ENCODE measurements at regions not wholly inside any gene's neighbourhood (a gene's known extent, or its start where the extent isn't known, plus 50 kb on each side); places are given as distances from the start of the nearest gene placed in this dataset.
"Not testable (repeated sequence)": the region's sequence is repeated elsewhere in the genome, so short reads cannot be mapped to it uniquely, and the experiment has no call there.

DNA sequence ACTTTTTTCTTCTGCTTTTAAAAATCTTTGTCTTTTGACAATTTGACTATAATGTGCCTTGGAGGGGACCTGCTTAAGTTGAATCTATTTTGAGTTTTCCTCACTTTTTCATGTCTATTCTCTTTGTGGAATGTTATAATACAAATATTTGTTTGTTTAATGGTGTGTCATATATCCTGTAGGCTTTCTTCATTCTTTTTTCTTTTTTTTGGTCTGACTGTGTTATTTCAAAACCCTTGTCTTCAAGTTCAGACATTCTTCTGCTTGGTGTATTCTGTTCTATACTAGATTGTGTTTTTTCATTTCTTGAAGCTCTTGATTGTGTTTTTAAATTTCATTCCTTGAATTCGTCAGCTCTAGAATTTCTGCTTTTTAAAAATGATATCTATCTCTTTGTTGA is 228.2 kb downstream of the STK31 start:
- no peak for DNase-seq (ENCODE audit: low read depth in 2 of 2)

DNA sequence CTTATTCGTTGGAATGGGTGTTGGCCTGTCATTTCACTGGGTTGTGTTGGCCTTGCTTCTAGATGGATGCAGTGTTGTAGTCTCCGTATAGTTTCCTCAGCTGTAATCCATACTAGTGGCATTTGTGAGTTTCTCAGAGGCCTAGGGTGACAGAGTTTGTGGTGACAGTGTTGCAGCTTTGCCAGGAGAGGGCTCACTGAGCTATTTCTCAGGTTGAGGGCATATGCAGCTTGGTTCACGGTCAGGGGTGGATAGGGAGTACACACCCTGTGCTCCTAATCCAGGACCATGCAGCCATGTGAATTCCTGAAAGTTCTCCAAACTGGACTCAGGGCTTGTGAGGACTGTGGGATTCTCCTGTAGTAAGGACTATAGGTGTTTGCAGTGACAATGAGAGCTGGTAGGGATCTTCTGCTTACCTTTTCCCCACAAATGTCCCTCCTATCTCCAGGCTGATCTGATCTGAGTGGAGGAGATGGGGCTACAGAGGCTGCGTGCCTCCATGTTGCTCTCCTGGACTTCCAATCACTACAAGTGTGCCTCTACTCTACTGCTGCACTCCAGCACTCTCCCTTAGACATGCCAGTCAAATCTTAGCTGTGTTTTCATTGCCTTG is 229.0 kb downstream of the STK31 start:
- DNase-seq (ENCODE audit: low read depth in 2 of 2) = no peak

DNA sequence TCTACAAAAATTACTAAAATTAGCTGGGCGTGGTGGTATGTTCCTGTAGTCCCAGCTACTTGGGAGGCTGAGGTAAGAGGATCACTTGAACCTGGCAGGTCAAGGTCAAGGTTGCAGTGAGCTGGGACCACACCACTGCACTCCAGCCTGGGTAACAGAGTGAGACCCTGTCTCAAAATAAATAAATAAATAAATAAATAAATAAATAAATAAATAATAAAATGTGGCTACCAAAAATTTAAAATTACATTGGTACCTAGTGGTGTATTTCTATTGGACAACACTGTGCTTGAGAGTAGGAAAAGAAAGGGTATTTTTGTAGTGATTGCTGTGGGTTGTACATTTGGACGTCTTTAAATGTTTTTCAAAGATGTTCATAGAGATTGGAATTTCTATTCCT is 229.7 kb downstream of the STK31 start:
- DNase-seq (ENCODE audit: low read depth in 2 of 2) = not testable (repeated sequence)

DNA sequence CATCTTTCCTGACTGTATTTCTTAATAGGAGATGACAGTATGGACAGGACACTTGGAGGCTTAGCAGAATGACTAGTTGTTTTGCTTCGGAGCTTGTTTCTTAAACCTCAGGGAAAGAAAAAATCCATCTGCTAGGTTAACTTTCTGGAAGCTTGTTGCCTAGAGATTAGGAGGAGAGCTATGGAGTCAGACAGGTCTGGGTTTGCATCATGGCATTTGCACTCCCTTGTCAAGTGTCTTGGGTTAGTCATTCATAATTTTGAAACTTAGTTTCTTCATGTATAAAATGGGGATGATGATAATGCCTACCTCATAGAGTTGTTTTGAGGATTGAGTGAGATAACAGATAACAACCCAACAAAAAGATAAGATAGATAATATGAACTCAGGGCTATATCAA is 231.5 kb downstream of the STK31 start:
- no peak for DNase-seq (ENCODE audit: low read depth in 2 of 2)

DNA sequence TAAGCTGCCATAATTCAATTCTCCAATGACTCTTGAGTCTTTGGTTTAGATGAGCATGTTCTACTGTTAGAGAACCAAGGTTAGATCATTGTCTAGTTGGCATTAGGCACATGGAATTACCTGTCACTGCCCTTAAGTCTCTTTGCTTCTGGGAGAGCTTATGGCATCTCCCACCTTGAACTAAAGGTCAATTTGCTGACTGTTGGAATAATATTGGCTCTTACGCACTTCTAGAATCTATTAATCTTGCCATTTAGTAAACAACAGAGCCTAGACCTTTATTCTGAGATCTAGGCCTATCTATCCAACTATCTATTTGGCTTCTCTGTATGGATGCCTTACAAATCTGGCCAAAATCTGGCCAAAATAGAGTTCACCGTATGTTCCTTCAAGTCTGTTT is 232.0 kb downstream of the STK31 start:
- DNase-seq (ENCODE audit: low read depth in 2 of 2) = no peak

DNA sequence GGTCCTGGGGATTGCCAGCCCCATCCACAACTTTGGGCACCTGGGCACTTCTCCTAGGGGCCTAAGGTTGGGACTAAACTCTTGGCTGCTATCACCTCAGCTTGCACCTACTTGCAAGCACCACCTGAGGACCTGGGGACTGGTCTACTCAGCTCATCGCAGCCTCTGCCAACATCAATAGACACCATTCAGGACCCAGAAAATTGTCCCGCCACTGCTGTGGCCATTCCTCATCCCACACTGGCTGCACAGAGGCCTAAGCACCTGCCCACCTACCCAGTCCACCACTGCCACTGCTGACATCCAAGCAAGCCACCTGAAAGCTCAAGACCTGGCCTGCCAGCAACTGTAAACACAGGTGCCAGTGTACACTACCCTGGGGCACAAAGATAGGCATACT is 234.1 kb downstream of the STK31 start:
- DNase-seq (ENCODE audit: low read depth in 2 of 2) = no peak

DNA sequence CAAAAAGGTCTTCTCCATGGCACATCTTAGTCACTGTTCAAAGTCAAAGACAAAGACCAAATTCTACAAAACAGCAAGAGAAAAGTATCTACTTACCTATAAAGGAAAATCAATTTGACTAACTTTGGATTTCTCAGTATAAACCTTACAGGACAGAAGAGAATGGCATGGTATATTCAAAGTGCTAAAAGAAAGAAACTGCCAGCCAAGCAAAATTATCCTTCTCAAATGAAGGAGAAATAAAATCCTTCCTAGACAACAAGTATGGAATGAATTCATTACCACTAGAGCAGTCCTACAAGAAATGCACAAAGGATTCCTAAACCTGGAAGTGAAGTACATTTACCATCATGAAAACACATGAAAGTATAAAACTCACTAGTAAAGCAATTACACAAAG is 235.5 kb downstream of the STK31 start:
- DNase-seq (ENCODE audit: low read depth in 2 of 2) = no peak

DNA sequence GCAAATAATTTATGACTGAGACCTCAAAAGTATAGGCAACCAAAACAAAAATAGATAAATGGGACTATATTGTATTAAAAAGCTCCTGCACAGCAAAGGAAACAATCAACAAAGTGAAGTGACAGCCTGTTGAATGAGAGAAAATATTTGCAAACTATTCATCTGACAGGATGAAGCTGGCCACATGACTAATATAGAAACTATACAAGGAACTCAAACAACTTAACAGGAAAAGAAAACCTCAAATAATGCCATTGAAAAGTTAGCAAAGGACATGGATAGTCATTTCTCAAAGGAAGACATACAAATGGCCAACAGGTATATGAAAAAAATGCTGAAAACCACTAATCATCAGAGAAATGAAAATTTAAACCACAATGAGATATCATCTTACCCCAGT is 245.1 kb downstream of the STK31 start:
- no peak for DNase-seq (ENCODE audit: low read depth in 2 of 2)

DNA sequence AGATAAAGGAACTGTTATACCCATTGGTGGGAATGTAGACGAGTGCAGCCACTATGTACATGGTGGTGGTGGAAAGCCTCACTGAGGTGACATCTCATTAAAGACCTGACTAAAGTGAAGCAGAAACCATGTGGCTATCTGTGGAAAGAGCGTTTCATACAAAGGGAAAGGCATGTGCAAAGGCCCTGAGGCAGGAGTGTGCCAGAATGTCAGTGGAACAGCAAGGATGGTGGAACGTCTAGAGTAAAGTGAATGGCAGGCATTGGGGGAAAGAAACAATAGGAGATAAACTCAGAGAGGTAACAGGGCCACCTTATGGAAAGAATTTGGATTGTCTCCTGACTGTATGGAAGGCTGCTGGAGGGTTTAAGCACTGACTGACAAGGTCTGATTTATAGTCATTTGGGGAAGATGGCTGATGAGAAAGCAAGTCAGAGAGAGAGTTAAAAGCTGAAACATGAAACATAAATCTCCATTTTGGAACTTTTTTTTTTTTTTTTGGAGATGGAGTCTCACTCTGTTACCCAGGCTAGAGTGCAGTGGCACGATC is 245.7 kb downstream of the STK31 start:
- DNase-seq (ENCODE audit: low read depth in 2 of 2) = no peak

DNA sequence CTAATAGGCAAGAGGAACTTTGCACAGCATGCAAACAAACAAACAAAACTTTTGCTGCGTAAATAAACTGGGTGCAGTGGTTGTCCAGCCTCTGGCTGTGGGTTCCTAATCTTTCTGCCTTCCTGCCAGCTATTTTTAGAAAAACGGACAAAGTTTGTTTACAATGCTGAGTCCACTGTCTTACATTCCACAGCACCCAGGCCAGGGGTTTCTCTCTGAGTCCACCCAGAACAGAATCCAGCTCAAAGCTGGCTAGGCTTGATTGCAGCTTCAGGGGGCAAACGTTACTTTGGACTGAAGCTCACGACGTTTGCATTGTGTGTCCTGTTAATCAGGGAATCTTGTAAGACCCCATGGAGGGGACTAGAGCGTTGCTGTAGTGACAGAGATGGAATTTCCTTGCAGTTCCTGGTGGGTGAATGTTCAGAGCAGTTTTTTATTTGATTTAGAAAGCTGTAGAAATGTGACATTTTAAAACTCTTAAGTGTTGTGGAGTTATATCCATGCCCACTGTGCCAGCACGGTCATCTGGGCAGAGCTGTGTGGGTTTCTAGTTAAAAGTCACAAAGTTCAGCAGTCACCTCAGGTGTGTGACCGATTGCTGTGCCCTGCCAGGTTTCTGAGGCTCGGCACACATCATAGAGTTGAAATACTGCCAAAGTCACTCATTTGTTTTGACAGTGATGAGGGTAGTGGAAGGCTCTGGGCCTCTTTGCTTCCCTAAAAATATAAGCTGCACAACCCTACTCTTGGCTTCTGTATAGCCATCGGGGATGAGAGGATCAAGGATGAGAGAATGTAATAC is 247.0 kb downstream of the STK31 start:
- no peak for DNase-seq (ENCODE audit: low read depth in 2 of 2)

DNA sequence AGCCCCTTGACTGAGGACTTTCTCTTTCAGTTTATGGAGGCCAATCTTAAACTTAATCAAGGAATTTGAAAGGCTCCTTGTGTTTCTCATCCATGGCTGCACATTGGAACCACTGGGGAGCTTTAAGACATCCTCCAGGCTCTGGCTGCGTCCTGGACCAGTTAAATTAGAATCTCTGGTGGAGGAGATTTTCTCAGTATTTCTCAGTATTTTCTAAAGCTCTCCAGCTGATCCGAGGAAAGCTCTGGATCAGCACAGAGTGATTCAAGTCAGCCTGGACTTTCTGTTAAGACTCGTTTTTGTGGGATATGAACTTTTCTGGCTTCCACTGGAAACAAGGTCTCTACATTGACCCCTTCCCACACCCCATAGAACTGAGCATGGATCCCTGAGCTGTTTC is 249.8 kb downstream of the STK31 start:
- no peak for DNase-seq (ENCODE audit: low read depth in 2 of 2)

DNA sequence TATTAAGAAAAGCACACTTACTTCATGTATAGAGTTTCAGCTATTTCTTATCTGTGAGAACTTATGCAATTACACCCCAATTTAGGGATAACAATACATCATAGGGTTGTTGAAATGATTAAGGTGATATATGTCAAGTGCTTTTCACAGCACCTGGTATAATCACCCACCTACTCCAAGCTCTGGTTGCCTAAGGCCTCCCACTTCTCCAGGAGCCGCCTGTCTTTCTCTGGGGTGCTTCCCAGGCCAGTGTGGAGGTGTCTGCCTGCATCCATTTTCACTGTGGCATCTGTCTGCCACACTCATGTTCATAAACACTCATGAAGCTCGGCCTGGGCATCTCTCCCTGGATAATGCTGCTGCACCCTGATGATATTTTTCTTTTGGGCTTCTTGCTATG is 250.3 kb downstream of the STK31 start:
- DNase-seq (ENCODE audit: low read depth in 2 of 2) = no peak

DNA sequence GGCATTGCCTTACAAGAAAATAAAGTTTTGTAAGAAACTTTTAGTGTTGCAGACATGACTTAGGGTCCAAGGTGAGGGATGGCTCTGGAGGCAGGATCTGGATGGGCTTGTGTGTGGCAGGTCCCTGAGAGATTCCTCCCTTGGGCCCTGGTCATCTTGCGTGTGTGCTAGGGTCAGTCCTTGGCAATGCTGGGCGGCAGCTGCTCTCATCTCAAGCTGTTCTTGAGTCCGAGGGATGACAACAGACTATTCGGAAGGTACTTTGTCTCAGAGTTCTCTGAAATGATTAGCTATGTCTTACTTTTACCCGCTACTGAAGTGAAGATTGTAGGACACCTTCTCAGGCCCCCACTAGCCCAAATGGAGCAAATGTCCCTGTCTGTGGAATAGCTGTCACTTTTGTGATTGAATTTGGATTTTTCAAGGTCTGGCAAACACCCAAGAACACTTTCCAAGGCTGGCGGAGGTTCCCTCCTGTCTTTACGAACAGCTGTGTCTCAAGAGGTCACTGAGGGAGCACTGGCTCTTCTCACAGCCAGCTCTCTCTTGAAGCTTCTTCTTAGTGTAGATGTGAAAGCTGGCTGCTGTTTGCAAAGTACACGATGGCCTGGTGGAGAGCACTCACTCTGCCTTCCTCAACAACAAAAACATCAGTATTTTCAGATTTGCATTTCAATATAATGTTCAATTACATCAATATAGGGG is 253.6 kb downstream of the STK31 start:
- no peak for DNase-seq (ENCODE audit: low read depth in 2 of 2)

DNA sequence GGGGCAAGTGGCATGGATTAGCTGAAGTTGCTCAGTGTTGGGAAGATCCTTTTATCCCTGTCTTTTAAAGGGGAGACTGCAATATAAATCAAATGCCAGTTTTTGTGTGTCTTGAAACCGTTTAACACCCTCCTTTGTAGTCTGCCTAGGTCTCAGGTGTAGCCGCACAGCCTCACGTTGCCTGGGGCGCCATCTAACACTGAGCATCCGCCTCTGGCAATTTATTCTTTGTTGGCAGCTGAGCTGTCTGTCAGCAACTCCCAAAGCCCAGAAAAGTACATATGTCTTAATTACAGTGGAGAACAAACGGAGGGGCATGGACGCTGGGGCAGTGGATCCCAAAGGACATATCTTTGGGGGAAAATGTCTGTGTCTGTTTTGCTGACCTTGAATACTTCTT is 254.7 kb downstream of the STK31 start:
- DNase-seq (ENCODE audit: low read depth in 2 of 2) = no peak

DNA sequence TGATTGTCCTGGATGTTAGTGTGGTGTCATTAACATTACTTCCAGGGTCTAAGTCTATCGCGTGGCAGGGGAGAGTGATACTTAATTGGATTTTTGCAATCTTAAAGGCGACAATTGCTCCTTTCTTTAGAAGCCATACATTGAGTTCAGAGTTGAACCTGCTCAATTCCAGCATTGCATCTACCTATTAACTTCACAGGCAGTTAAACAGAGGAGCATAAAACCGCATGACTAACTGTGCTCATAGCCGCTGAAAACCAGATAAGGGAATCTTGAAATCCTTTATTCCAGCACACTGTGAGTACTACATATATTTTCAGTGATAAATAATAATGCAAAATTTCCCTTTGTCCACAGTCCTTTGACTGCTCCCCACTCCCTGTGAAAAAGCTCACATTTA is 255.3 kb downstream of the STK31 start:
- no peak for DNase-seq (ENCODE audit: low read depth in 2 of 2)

DNA sequence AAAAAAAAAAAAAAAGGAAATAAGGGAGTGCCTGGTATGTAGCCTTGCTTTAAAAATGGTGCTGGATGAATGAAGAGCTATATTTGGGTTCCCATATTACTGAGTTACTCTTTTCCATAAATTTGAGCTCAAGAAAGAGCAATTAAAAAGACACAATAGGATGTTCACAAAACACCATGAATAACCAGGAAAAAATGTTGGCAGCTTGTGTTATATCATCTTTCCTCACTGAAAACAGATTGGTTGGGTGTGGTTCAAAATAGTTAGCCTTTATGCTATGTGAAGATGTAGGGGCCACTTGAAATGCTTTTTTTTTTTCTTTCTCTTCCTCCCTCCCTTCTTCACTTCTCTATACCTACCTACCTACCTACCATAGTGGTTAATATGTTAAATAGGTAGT is 256.9 kb downstream of the STK31 start:
- DNase-seq (ENCODE audit: low read depth in 2 of 2) = no peak

DNA sequence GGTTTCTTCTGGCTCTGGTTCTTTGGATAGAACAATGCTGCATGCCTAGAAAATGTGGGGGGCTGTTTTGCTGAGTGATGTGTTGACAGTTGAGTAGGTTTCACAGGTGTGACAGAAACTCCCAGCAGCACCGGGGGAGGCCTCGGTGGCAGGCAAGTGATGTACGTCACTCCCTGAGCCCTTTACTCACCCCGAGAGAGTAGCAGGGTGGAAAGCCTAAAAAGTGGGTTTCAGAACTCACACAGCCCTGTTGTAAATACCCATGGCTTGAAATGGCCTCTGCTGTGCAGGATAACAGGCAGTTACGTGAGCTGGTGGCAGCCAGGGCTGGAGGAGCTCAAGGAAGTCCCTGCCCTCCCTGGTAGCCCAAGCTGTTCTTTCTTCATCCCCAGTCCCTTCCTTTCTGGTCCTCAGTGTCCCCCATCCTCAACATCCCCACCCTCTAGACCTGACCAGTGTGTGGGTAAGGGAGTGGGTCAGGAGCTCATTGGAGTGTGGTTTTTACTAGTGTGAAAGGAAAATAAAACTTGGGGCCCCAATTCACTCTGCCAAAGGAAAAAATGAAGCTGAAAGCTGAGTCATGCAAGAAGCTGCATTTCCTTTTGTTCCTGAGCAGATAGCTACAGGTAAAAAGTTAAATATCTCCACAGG is 258.1 kb downstream of the STK31 start:
- peak in 1 of 2 experiments; percentile 7 for DNase-seq (ENCODE audit: low read depth in 2 of 2)

DNA sequence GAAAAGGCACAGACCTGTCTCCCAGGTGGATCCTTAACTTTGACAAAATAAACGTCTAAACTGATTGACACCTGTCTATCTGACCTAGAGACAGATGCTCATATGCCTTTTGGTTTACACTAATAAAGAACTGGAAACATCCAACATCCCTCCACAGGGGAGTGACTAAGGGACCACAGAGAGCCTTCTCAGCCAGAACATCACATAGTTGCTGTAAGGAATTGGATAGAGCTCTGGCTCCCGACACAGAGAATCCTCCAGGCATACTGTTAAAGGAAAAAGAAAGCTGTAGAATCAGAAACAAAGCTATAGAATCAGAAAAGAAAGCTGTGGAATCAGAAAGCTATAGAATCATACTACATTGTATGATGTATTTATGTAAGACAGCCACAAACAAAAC is 258.8 kb downstream of the STK31 start:
- DNase-seq (ENCODE audit: low read depth in 2 of 2) = no peak

DNA sequence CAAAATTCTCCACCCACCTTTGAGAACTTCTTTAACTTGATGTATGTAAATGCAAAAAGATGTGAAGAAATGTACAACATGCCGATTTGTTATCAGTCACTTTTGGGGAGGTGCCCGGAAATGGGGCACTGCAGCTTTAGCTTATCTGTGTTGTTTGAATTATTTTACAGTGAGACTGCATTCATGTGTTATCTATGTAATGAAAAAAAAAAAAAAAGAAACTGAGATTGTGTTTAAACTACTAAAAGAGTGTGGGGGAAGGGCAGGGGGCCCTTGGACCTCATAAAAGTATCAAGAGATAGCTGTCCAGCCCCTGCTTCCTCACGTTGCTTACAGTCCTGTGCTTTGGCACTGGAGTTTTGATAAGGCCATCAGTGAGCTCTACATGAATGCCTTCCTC is 259.4 kb downstream of the STK31 start:
- DNase-seq (ENCODE audit: low read depth in 2 of 2) = no peak

DNA sequence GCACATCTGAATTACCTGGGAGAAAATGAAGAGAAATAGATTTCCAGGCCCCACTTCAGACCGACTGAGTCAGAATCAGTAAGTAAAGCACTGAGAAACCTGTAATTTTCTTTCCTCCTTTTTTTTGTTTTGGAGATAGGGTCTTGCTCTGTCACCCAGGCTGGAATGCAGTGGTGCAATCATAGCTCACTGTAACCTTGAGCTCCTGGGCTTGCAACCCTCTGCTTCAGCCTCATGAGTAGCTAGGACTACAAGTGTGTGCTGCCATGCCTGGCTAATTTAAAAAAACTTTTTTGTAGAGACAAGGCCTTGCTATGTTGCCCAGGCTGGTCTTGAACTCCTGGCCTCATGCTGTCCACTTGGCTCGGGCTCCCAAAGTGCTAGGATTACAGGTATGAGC is 260.2 kb downstream of the STK31 start:
- DNase-seq (ENCODE audit: low read depth in 2 of 2) = no peak

DNA sequence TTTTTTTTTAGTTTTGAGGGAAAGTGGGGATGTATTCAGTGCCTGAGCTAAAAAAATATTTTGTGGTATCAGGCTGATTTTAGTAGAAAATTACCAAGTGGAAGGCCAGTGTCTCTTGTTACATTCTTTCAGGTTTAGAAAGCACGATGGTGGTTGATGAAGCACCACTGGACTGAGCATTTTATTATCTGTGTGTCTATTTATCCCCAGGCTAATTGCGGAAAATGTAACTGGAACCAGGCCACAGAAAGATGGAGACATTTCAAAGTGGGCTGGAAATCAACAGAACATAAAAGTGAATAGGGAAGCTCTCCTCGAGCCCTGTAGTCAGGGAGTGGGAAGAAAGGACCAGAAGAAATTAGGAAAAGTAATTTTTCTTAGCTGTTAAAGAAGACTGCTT is 261.0 kb downstream of the STK31 start:
- DNase-seq (ENCODE audit: low read depth in 2 of 2) = no peak

DNA sequence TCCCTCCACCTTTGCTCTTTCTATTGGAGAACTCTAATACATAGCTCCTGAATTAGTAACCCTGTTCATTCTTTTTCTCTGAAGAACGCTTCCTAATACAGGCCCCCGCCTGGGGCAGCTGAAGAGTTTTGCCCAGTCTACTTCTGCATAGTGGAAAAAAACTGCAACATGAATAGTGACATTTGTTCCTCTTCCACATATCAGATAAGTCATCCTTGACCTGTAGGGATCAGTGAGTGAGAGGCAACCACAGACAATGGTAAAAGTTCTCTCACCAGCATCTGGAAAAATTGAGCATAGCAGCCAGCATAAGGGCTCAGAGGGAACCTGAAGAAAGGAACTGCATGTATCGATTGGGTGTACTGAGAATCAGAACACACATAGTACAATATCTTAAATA is 262.0 kb downstream of the STK31 start:
- DNase-seq (ENCODE audit: low read depth in 2 of 2) = no peak

Measured in stimulated activated CD4-positive, alpha-beta T cell treated with anti-CD3 and anti-CD28 coated beads, Interleukin-12 subunit alpha, Interleukin-12 subunit beta, amount 100 ng/mL, for 24 hours (primary cell).